CD14-positive monocyte (primary cell): ENCODE measurements at regions not wholly inside any gene's neighbourhood (a gene's known extent, or its start where the extent isn't known, plus 50 kb on each side); places are given as distances from the start of the nearest gene placed in this dataset.

Experiments used
- DNase-seq, 3 donors: peaks; one replicate each; pipeline ENCODE4 v3.0.0-alpha.2; 2011 to 2022
- H2AFZ ChIP-seq: 2 replicates; pipeline ENCODE4 v1.6.0; 2012; ENCODE audit warnings: mild to moderate bottlenecking, low read depth, low read length, inconsistent platforms; ENCODE audit not compliant: insufficient read depth, poor library complexity, severe bottlenecking
- H3K27ac ChIP-seq, 2 donors: 1 replicate in 1 of 2; 2 replicates in 1 of 2; pipeline ENCODE4 v1.5.1; 2012 to 2013; ENCODE audit warnings: low read length in 2 of 2, control low read depth in 1 of 2, inconsistent platforms in 1 of 2, low read depth in 1 of 2, mild to moderate bottlenecking in 1 of 2
- H3K27me3 ChIP-seq, 2 donors: one replicate each; pipeline versions ENCODE4 v1.6.0 to v1.6.1; 2011 to 2013; ENCODE audit warnings: low read length in 2 of 2; ENCODE audit not compliant: control insufficient read depth in 2 of 2, insufficient read depth in 2 of 2
- H3K36me3 ChIP-seq, 2 donors: replicated peaks in 1 of 2; 1 replicate in 1 of 2; 2 replicates in 1 of 2; pipeline versions ENCODE4 v1.5.1 to v1.6.1; 2012 to 2013; ENCODE audit warnings: low read length in 2 of 2, control low read depth in 1 of 2, inconsistent platforms in 1 of 2, mild to moderate bottlenecking in 1 of 2; ENCODE audit not compliant: insufficient read depth in 2 of 2, control insufficient read depth in 1 of 2
- H3K4me1 ChIP-seq, 2 donors: 1 replicate in 1 of 2; 2 replicates in 1 of 2; pipeline versions ENCODE4 v1.5.1 to v1.6.1; 2012 to 2013; ENCODE audit warnings: low read length in 2 of 2, control low read depth in 1 of 2, inconsistent platforms in 1 of 2, mild to moderate bottlenecking in 1 of 2, moderate library complexity in 1 of 2; ENCODE audit not compliant: insufficient read depth in 2 of 2, control insufficient read depth in 1 of 2
- H3K4me2 ChIP-seq: replicated peaks from 2 replicates; pipeline ENCODE3; 2012; ENCODE audit warnings: low read length, moderate library complexity, mild to moderate bottlenecking; ENCODE audit not compliant: poor library complexity, severe bottlenecking; ENCODE audit errors: extremely low read depth
- H3K4me3 ChIP-seq, 3 experiments: fragments of 200-600 bp in 1 of 3; sonication (generic) in 1 of 3; replicated peaks in 1 of 3; 1 replicate in 2 of 3; 2 replicates in 1 of 3; pipeline ENCODE4 v1.5.1; 2011 to 2013; ENCODE audit warnings: low read length in 3 of 3, mild to moderate bottlenecking in 3 of 3, control low read depth in 2 of 3, low read depth in 2 of 3, inconsistent platforms in 1 of 3, moderate library complexity in 1 of 3
- H3K79me2 ChIP-seq: 2 replicates; pipeline ENCODE4 v1.6.0; 2012; ENCODE audit warnings: mild to moderate bottlenecking, control low read depth, inconsistent platforms, low read length, moderate library complexity; ENCODE audit not compliant: insufficient read depth
- H3K9ac ChIP-seq: 2 replicates; pipeline ENCODE4 v1.6.0; 2017; ENCODE audit warnings: low read length, mild to moderate bottlenecking; ENCODE audit not compliant: insufficient read depth, poor library complexity, severe bottlenecking
- H3K9me3 ChIP-seq, 2 donors: replicated peaks in 1 of 2; 1 replicate in 1 of 2; 2 replicates in 1 of 2; pipeline versions ENCODE4 v1.5.1 to v1.6.1; 2012 to 2013; ENCODE audit warnings: low read length in 2 of 2, control low read depth in 1 of 2; ENCODE audit not compliant: control insufficient read depth in 1 of 2, insufficient read depth in 1 of 2
- H4K20me1 ChIP-seq: 2 replicates; pipeline ENCODE4 v1.6.0; 2012; ENCODE audit warnings: mild to moderate bottlenecking, low read length, control low read depth, moderate library complexity; ENCODE audit not compliant: insufficient read depth
- H3K27ac Mint-ChIP-seq, 7 donors: one replicate each; pipeline ENCODE4 v1.8.0; 2020; ENCODE audit warnings: mild to moderate bottlenecking in 7 of 7, mixed read lengths in 7 of 7, moderate library complexity in 6 of 7, inconsistent platforms in 2 of 7
- H3K27me3 Mint-ChIP-seq, 3 donors: one replicate each; pipeline ENCODE4 v1.8.0; 2021 to 2022; ENCODE audit warnings: low read depth in 3 of 3, mild to moderate bottlenecking in 3 of 3, mixed read lengths in 3 of 3, moderate library complexity in 3 of 3, inconsistent platforms in 1 of 3
- H3K36me3 Mint-ChIP-seq, 2 donors: one replicate each; pipeline ENCODE4 v1.8.0; 2020; ENCODE audit warnings: mixed read lengths in 2 of 2, inconsistent platforms in 1 of 2, mild to moderate bottlenecking in 1 of 2
- H3K4me1 Mint-ChIP-seq: one replicate; pipeline ENCODE4 v1.8.0; 2020; ENCODE audit warnings: mild to moderate bottlenecking, mixed read lengths
- H3K4me3 Mint-ChIP-seq, 2 donors: one replicate each; pipeline ENCODE4 v1.8.0; 2020; ENCODE audit warnings: mild to moderate bottlenecking in 2 of 2, mixed read lengths in 2 of 2, moderate library complexity in 1 of 2
- H3K9me3 Mint-ChIP-seq, 7 donors: one replicate each; pipeline ENCODE4 v1.8.0; 2020 to 2022; ENCODE audit warnings: mixed read lengths in 7 of 7, mild to moderate bottlenecking in 6 of 7, moderate library complexity in 6 of 7, inconsistent platforms in 2 of 7
- CTCF ChIP-seq: fragments of 200-600 bp; IDR thresholded peaks from one replicate; pipeline ENCODE4 v1.8.0; 2022; ENCODE audit warnings: antibody characterized with exemption, mild to moderate bottlenecking
- WGBS: methylation state at CpG from one replicate; pipeline ENCODE4 v1.1.5; 2013; ENCODE audit warnings: missing lambda C conversion rate; ENCODE audit not compliant: insufficient coverage; 5-methylcytosine and 5-hydroxymethylcytosine counted together
- intact Hi-C, 2 donors: fragments of 100-400 bp; cut with micrococcal nuclease; formaldehyde crosslinking; loops; one replicate each; pipeline versions ENCODE4 v1.15.0 to v1.15.1; 2023

- H3K27ac Mint-ChIP-seq: peak overlapping the region in 1 of 7 donors; percentile 25
- peaks cover 0 to 3% (median 0%) of the 10 kb centered on the region in 3 donors for H3K27me3 Mint-ChIP-seq
- peak overlapping the region in 1 of 2 donors; percentile 73 for H3K27ac ChIP-seq
- peaks cover 0 to 27% of the 10 kb centered on the region in 2 donors for H3K4me1 ChIP-seq
- no peaks in the 10 kb centered on the region for H3K27me3 ChIP-seq
- 100% methylated on average over 2 of the region's 7 CpGs for WGBS
- no peaks in the 10 kb centered on the region for H3K79me2 ChIP-seq
- intact Hi-C loops: no loop called here
- H3K4me3 ChIP-seq: peak overlapping the region in 2 of 3 experiments; percentile 52 to 87
- no peaks in the 10 kb centered on the region for H3K4me1 Mint-ChIP-seq
- no peaks in the 10 kb centered on the region for H4K20me1 ChIP-seq
- peak overlapping the region; percentile 82 for H2AFZ ChIP-seq
- no peaks in the 10 kb centered on the region for H3K9me3 Mint-ChIP-seq
- DNase-seq: no peak
- no peak overlapping the region for H3K4me3 Mint-ChIP-seq
- H3K36me3 Mint-ChIP-seq: no peaks in the 10 kb centered on the region
- no peak overlapping the region for H3K9ac ChIP-seq
- TF ChIP-seq CTCF: no peak
- peak overlapping the region; percentile 74 for H3K4me2 ChIP-seq
- H3K9me3 ChIP-seq: peaks cover 0 to 4% of the 10 kb centered on the region in 2 donors
- H3K36me3 ChIP-seq: no peaks in the 10 kb centered on the region
These were observed 235.4 kb downstream of the OR13H1 start for GRCh38 chrX:131779306-131779705.

DNA sequence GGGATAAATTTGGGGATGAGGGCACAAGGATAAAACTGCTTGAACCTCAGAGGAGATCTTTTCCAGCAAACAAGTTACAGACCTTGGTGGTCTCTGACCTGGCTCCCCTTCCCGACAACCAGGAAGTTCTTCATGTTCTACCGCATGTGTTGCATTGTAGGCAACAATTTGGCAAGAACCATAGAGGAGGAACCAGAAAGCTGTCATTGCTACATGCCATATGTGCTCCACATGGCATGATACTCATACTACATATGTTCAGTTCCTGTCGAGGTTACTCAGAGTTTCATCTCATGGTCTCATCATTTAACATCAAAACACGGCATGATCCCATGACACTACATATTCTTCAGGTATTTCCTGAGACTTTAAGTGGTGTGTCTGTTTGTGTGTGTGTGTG is 235.9 kb downstream of the OR13H1 start:
- Mint-ChIP-seq H3K9me3 (no peaks in the 10 kb centered on the region), H3K27me3 (peaks cover 0 to 2% (median 0%) of the 10 kb centered on the region in 3 donors), H3K4me1 (no peaks in the 10 kb centered on the region), H3K27ac (peak overlapping the region in 1 of 7 donors; percentile 25), H3K4me3 (no peak overlapping the region), H3K36me3 (no peaks in the 10 kb centered on the region)
- peaks cover 0 to 27% of the 10 kb centered on the region in 2 donors for H3K4me1 ChIP-seq
- peak overlapping the region in 1 of 3 experiments; percentile 87 for H3K4me3 ChIP-seq
- H3K9ac ChIP-seq: no peak overlapping the region
- intact Hi-C loops: no loop called here
- H4K20me1 ChIP-seq: no peaks in the 10 kb centered on the region
- no CpG with 5 or more reads among the region's 4 CpGs for whole genome bisulfite sequencing
- DNase-seq: peak in 1 of 3 donors; percentile 41
- H2AFZ ChIP-seq: no peak overlapping the region
- no peak for TF ChIP-seq CTCF
- no peaks in the 10 kb centered on the region for H3K36me3 ChIP-seq
- no peaks in the 10 kb centered on the region for H3K79me2 ChIP-seq
- no peaks in the 10 kb centered on the region for H3K27me3 ChIP-seq
- no peak overlapping the region for H3K4me2 ChIP-seq
- peaks cover 0 to 4% of the 10 kb centered on the region in 2 donors for H3K9me3 ChIP-seq
- no peak overlapping the region for H3K27ac ChIP-seq
